ENCODE measurements at regions not wholly inside any gene's neighbourhood (a gene's known extent, or its start where the extent isn't known, plus 50 kb on each side); places are given as distances from the start of the nearest gene placed in this dataset.
A peak's percentile ranks its signal among the peaks of the same experiment; 100 is the strongest.

- DNase-seq: no peak
These were observed 551.4 kb upstream of the IGFBP7 start for GRCh38 chr4:57661517-57662090.

- no peak for DNase-seq
These were observed 548.5 kb upstream of the IGFBP7 start for GRCh38 chr4:57658673-57659072.

- DNase-seq: no peak
These were observed 548.0 kb upstream of the IGFBP7 start for GRCh38 chr4:57658188-57658587.

GRCh38 chr4:57655342-57655741 is 545.2 kb upstream of the IGFBP7 start:
- DNase-seq: no peak

GRCh38 chr4:57652779-57653178 is 542.6 kb upstream of the IGFBP7 start:
- DNase-seq: no peak

- no peak for DNase-seq
These were observed 530.4 kb upstream of the IGFBP7 start for GRCh38 chr4:57640391-57641100.

- no peak for DNase-seq
These were observed 529.6 kb upstream of the IGFBP7 start for GRCh38 chr4:57639561-57640382.

GRCh38 chr4:57635910-57636309 is 525.7 kb upstream of the IGFBP7 start:
- no peak for DNase-seq

- DNase-seq: no peak
These were observed 523.2 kb upstream of the IGFBP7 start for GRCh38 chr4:57633212-57633859.

- DNase-seq: no peak
These were observed 522.4 kb upstream of the IGFBP7 start for GRCh38 chr4:57632564-57632963.

GRCh38 chr4:57631147-57631546 is 521.0 kb upstream of the IGFBP7 start:
- DNase-seq: no peak

GRCh38 chr4:57628004-57628403 is 517.8 kb upstream of the IGFBP7 start:
- DNase-seq: no peak

GRCh38 chr4:57614257-57614932 is 504.2 kb upstream of the IGFBP7 start:
- DNase-seq: no peak

- no peak for DNase-seq
These were observed 502.1 kb upstream of the IGFBP7 start for GRCh38 chr4:57612279-57612678.

- DNase-seq: no peak
These were observed 497.5 kb upstream of the IGFBP7 start for GRCh38 chr4:57607566-57608180.

GRCh38 chr4:57605376-57605775 is 495.2 kb upstream of the IGFBP7 start:
- no peak for DNase-seq

- no peak for DNase-seq
These were observed 492.0 kb upstream of the IGFBP7 start for GRCh38 chr4:57602141-57602540.

- no peak for DNase-seq
These were observed 480.9 kb upstream of the IGFBP7 start for GRCh38 chr4:57591073-57591472.

- no peak for DNase-seq
These were observed 478.4 kb upstream of the IGFBP7 start for GRCh38 chr4:57588557-57588956.

- no peak for DNase-seq
These were observed 470.8 kb upstream of the IGFBP7 start for GRCh38 chr4:57580710-57581599.

GRCh38 chr4:57575426-57575825 is 465.2 kb upstream of the IGFBP7 start:
- DNase-seq: peak; percentile 71

All from right forelimb (tissue), 1 donor.